Suprapubic skin (tissue), 3 donors: ENCODE measurements at regions not wholly inside any gene's neighbourhood (a gene's known extent, or its start where the extent isn't known, plus 50 kb on each side); places are given as distances from the start of the nearest gene placed in this dataset.

ENCODE experiments used
- POLR2AphosphoS5 ChIP-seq, 3 donors: sonication (generic); formaldehyde crosslinking; IDR thresholded peaks; one replicate each; pipeline ENCODE4 v1.6.1; 2017; ENCODE audit warnings: antibody characterized with exemption in 3 of 3
- TF ChIP-seq, protein P1 (sequence below), 2 donors: fragments of 200-600 bp in 1 of 2; fragments of 450-650 bp in 1 of 2; sonication (generic) in 1 of 2; IDR thresholded peaks; one replicate each; pipeline ENCODE4 v1.5.1; 2016 to 2019; ENCODE audit warnings: antibody characterized with exemption in 2 of 2, mild to moderate bottlenecking in 1 of 2, moderate library complexity in 1 of 2

DNA sequence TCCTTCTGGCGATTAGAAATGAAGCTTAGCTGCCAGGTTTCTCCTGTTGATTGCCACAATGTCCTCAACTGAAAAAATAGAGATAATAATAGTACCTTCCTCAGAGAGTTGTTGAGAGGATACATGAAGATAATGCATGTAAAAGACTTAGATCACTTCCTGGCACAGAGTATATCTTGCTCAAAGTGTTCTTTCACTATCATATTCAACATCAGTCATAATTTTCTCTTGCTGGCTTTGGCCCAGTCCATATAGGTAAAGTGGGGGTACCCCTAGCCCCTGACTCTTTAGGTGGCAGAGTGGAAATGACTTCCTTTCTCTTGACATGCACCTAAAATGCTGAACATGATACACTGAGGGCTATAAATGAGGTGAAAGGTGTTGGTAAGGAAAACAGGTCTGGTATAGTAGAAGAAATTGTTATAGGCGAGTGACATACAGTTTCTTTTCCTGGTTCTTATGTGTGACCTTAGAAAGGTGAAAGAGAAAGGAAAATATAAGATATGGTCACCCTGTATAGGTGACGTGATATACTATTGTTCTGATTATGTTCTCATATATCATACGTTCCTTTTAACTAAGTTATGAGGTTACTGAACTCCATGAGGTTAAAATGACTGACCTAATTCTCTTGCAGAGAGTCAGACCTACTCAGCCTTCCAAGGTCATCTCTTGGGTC lies 209.9 kb upstream of the DEPDC1 start:
- TF ChIP-seq, protein P1, sequence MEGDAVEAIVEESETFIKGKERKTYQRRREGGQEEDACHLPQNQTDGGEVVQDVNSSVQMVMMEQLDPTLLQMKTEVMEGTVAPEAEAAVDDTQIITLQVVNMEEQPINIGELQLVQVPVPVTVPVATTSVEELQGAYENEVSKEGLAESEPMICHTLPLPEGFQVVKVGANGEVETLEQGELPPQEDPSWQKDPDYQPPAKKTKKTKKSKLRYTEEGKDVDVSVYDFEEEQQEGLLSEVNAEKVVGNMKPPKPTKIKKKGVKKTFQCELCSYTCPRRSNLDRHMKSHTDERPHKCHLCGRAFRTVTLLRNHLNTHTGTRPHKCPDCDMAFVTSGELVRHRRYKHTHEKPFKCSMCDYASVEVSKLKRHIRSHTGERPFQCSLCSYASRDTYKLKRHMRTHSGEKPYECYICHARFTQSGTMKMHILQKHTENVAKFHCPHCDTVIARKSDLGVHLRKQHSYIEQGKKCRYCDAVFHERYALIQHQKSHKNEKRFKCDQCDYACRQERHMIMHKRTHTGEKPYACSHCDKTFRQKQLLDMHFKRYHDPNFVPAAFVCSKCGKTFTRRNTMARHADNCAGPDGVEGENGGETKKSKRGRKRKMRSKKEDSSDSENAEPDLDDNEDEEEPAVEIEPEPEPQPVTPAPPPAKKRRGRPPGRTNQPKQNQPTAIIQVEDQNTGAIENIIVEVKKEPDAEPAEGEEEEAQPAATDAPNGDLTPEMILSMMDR (IDR thresholded peaks at IDR 0.05) = no peak
- no peak for TF ChIP-seq POLR2AphosphoS5 (IDR thresholded peaks at IDR 0.05)
